GM19238 (cell line): ENCODE measurements at regions not wholly inside any gene's neighbourhood (a gene's known extent, or its start where the extent isn't known, plus 50 kb on each side); places are given as distances from the start of the nearest gene placed in this dataset.
"Not testable (repeated sequence)": the region's sequence is repeated elsewhere in the genome, so short reads cannot be mapped to it uniquely, and the experiment has no call there.

Experiments
- DNase-seq: peaks from one replicate; pipeline ENCODE4 v3.0.0; 2011; ENCODE audit warnings: low spot score; ENCODE audit not compliant: insufficient read length

GRCh38 chr10:3976718-3977117 lies 191.7 kb upstream of the KLF6 start:
- no peak for DNase-seq

- DNase-seq = no peak
Measured at GRCh38 chr10:3976171-3976570, 191.2 kb upstream of the KLF6 start.

- no peak for DNase-seq
Measured at GRCh38 chr10:3975016-3975415, 190.0 kb upstream of the KLF6 start.

- no peak for DNase-seq
Measured at GRCh38 chr10:3972460-3973301, 187.7 kb upstream of the KLF6 start.

GRCh38 chr10:3971713-3972112 lies 186.7 kb upstream of the KLF6 start:
- no peak for DNase-seq

- DNase-seq = no peak
Measured at GRCh38 chr10:3969876-3970666, 185.1 kb upstream of the KLF6 start.

GRCh38 chr10:3968727-3969126 lies 183.7 kb upstream of the KLF6 start:
- DNase-seq = no peak

- DNase-seq = no peak
Measured at GRCh38 chr10:3964516-3964915, 179.5 kb upstream of the KLF6 start.

GRCh38 chr10:3963191-3963673 lies 178.2 kb upstream of the KLF6 start:
- DNase-seq = no peak

- no peak for DNase-seq
Measured at GRCh38 chr10:3961082-3961481, 176.1 kb upstream of the KLF6 start.

- DNase-seq = no peak
Measured at GRCh38 chr10:3960496-3960895, 175.5 kb upstream of the KLF6 start.

- no peak for DNase-seq
Measured at GRCh38 chr10:3959370-3960325, 174.6 kb upstream of the KLF6 start.

- DNase-seq = no peak
Measured at GRCh38 chr10:3958472-3958996, 173.5 kb upstream of the KLF6 start.

GRCh38 chr10:3955955-3956617 lies 171.1 kb upstream of the KLF6 start:
- no peak for DNase-seq

- no peak for DNase-seq
Measured at GRCh38 chr10:3955493-3955892, 170.5 kb upstream of the KLF6 start.

- DNase-seq = no peak
Measured at GRCh38 chr10:3954615-3955014, 169.6 kb upstream of the KLF6 start.

- not testable (repeated sequence) for DNase-seq
Measured at GRCh38 chr10:3954007-3954406, 169.0 kb upstream of the KLF6 start.

GRCh38 chr10:3951993-3952392 lies 167.0 kb upstream of the KLF6 start:
- DNase-seq = no peak

- no peak for DNase-seq
Measured at GRCh38 chr10:3950676-3951275, 165.8 kb upstream of the KLF6 start.

GRCh38 chr10:3949711-3950110 lies 164.7 kb upstream of the KLF6 start:
- no peak for DNase-seq
